ENCODE measurements at regions not wholly inside any gene's neighbourhood (a gene's known extent, or its start where the extent isn't known, plus 50 kb on each side); places are given as distances from the start of the nearest gene placed in this dataset.

- H3K4me3 ChIP-seq (ENCODE audit: low read depth, low read length): no peak overlapping the region
- no peak for DNase-seq (ENCODE audit: low read depth)
- TF ChIP-seq CTCF (IDR thresholded peaks at IDR 0.05; ENCODE audit: insufficient read depth, low read depth, low read length): no peak
Measured at GRCh38 chr4:100778431-100778830, 260.6 kb upstream of the EMCN start.

GRCh38 chr4:100762738-100763137 lies 244.9 kb upstream of the EMCN start:
- DNase-seq (ENCODE audit: low read depth): no peak
- TF ChIP-seq CTCF (IDR thresholded peaks at IDR 0.05; ENCODE audit: insufficient read depth, low read depth, low read length): no peak
- H3K4me3 ChIP-seq (ENCODE audit: low read depth, low read length): no peak overlapping the region

- no peak for DNase-seq (ENCODE audit: low read depth)
- H3K4me3 ChIP-seq (ENCODE audit: low read depth, low read length): no peak overlapping the region
- no peak for TF ChIP-seq CTCF (IDR thresholded peaks at IDR 0.05; ENCODE audit: insufficient read depth, low read depth, low read length)
Measured at GRCh38 chr4:100754751-100755150, 236.9 kb upstream of the EMCN start.

- no peak for DNase-seq (ENCODE audit: low read depth)
- TF ChIP-seq CTCF (IDR thresholded peaks at IDR 0.05; ENCODE audit: insufficient read depth, low read depth, low read length): no peak
- H3K4me3 ChIP-seq (ENCODE audit: low read depth, low read length): no peak overlapping the region
Measured at GRCh38 chr4:100746141-100746739, 228.4 kb upstream of the EMCN start.

- peak; percentile 23 for DNase-seq (ENCODE audit: low read depth)
- TF ChIP-seq CTCF (IDR thresholded peaks at IDR 0.05; ENCODE audit: insufficient read depth, low read depth, low read length): peak; percentile 43
- no peak overlapping the region for H3K4me3 ChIP-seq (ENCODE audit: low read depth, low read length)
Measured at GRCh38 chr4:100742045-100742444, 224.2 kb upstream of the EMCN start.

- no peak overlapping the region for H3K4me3 ChIP-seq (ENCODE audit: low read depth, low read length)
- no peak for TF ChIP-seq CTCF (IDR thresholded peaks at IDR 0.05; ENCODE audit: insufficient read depth, low read depth, low read length)
- no peak for DNase-seq (ENCODE audit: low read depth)
Measured at GRCh38 chr4:100739426-100739825, 221.6 kb upstream of the EMCN start.

Measured in fibroblast of villous mesenchyme (primary cell).